ACHN (cell line): ENCODE measurements at regions not wholly inside any gene's neighbourhood (a gene's known extent, or its start where the extent isn't known, plus 50 kb on each side); places are given as distances from the start of the nearest gene placed in this dataset.

Experiments used
- DNase-seq: peaks from one replicate; pipeline ENCODE4 v3.0.0-alpha.2; 2015
- in situ Hi-C: cut with HindIII; loops from 2 replicates; pipeline ENCODE4 v1.10.0; 2017; ENCODE audit warnings: low sequenced_read_pairs, low pct_ligation_motif_present, low pct_unique_long_range_greater_than_20kb

DNA sequence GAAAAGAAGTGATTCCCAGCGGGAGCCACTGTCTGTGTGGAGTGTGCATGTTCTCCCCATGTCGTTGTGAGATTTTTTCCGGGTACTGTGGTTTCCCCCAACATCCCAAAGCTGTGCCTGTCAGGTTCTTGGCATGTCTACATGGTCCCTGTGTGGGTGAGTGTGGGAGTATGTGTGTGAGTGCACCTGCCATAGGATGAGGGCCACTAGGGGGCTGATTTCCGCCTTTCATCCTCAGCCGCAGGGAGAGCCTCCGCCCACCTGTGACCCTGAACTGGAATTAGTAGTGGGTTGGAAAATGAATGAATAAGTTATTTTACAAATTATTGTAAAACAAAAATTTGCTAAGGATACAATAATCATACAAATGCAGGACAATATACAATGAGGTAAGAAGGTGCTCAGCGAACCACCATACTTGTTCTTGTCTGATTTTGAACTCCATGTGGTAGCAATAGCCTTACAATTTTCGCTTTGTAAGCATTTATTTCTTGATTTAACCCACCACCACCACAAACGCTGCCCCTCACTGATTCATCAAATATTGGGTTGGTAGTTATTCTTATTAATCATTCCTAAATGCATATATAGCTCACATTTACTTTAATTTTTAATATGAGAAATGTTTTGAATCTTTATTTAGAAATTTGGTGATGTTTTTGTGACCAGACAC is 641.2 kb upstream of the VSTM2A start:
- no peak for DNase-seq
- in situ Hi-C loops = no loop called here

DNA sequence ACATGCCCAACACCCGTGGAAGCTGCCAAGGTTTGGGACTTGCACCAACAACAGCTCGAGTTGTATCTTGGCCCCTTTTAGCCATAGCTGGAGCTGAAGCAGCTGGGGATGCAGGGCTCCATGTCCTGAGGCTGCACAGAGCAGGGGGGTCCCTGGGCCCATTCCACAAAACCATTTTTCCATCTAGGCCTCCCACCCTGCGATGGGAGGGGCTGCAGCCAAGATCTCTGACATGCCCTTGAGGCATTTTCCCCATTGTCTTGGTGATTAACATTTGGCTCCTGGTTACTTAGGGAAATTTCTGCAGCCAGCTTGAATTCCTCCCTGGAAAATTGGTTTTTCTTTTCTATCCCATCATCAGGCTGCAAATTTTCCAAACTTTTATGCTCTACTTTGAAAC is 637.8 kb upstream of the VSTM2A start:
- DNase-seq = no peak
- in situ Hi-C loops = no loop called here

GRCh38 chr7:53917637-53918036 is 624.5 kb upstream of the VSTM2A start:
- DNase-seq = no peak
- in situ Hi-C loops = no loop called here

DNA sequence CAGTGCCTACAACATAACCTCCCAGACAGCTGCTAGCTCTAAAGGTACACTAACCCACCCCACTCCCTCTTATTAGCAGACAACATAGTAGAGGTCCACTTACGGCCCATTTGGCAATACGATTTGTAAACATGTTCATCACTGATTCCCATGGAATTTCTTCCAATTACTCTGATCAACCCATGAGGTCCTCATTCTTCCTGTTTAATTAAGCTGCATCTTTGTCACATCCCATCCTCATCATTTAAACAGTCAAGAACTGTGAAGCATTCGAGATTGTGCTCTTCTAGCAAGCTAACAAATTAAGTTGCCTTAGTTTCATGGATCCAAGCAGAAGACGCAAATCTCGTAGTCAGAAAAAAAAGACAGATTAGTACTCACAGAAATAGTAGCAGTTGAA is 622.2 kb upstream of the VSTM2A start:
- in situ Hi-C loops = no loop called here
- DNase-seq = no peak

- in situ Hi-C loops = no loop called here
- DNase-seq = no peak
These were observed 601.7 kb upstream of the VSTM2A start for GRCh38 chr7:53940483-53940882.

DNA sequence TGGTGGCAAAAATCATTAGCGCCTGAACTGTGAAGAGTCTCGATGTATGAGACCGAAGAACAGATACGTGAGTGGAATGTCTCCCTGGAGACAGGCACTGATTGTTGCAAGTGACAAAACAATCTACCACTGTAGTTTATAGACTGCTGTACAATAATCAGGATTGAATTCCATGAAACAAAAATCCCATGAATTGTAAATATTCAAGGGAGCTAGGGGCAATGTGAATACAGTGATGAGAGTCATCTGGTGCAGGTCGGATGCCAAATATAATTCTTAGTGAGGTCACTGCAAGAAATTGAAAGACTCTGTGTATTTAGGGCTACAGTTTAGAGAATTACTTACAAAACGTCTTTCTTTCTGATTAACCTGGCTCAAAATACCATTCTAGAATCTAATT is 594.4 kb upstream of the VSTM2A start:
- in situ Hi-C loops = no loop called here
- DNase-seq = no peak

DNA sequence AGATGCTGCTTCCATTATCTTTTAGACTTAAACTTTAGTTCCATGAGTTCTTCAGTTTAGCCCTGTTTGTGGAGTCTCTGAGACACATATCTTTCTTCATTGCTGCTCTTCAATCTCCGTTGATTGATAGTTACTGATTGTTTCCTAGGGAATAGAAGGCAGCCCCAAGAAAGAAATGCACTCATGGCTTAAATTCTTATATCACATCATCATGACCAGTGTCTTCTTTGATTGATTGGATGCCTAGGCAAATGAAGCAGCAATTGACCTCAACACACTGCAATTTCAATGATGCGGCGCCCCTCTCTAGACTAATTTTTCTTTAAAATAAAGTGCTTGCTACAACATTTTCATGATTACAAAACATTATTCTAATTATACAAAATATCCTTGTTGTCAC is 576.5 kb upstream of the VSTM2A start:
- in situ Hi-C loops = no loop called here
- DNase-seq = no peak

DNA sequence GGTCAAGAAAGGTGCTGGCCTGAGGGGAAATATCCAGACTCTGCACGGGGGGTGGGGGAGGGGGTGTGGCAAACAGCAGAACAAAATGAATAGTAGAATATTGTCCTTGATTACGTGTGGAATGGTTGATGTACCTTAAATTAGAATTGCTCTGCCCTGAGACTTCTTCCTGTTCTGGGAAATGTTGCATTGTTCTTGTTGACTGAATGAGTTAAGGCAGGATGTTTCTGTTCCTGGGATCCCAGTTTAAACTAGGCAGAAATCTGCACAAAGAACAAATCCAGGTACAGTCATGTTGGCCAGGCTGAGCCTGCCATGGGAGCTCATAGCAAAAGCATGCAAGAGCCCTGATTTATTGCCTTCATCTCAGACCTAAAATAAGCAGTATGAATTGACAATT is 558.7 kb upstream of the VSTM2A start:
- no peak for DNase-seq
- in situ Hi-C loops = no loop called here

DNA sequence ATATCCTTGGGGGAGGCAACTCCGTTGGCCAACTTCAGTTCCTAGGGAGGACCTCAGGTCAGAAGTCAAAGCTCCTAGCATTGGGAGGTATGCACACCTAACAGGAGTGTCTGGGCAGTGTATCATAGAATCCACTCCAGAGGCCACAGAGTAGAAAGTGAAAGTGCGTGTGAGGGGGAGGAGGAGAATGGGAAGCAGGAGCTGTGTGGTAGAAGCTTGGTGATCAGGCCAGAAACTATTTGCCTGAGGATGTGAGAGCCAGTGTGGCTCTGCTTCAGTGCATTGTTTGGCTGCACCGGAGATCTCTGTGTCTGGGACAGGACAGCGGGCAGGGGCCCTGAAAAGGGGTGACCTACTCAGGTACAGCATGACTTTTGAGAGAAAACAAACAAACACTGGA is 557.4 kb upstream of the VSTM2A start:
- peak; percentile 36 for DNase-seq
- in situ Hi-C loops = no loop called here

DNA sequence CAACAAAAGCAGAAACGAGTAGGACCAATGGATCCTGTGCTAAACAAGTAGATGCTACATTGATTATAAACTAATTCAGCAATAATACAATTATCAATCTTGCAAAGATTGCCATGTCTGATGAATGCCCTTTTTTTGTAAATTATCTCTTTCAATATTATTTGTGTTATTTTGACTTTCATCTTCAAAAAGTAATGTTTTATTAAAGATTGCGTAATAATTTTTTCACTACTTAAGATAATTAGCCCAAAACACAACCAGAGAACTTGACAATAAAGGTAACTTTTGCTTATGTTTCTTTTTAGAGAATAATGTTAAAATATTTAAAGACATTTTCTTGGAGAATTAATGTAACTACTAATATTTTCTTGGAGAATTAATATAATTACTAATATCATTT is 553.8 kb upstream of the VSTM2A start:
- in situ Hi-C loops = no loop called here
- no peak for DNase-seq

- in situ Hi-C loops = no loop called here
- no peak for DNase-seq
These were observed 549.0 kb upstream of the VSTM2A start for GRCh38 chr7:53993224-53993623.

DNA sequence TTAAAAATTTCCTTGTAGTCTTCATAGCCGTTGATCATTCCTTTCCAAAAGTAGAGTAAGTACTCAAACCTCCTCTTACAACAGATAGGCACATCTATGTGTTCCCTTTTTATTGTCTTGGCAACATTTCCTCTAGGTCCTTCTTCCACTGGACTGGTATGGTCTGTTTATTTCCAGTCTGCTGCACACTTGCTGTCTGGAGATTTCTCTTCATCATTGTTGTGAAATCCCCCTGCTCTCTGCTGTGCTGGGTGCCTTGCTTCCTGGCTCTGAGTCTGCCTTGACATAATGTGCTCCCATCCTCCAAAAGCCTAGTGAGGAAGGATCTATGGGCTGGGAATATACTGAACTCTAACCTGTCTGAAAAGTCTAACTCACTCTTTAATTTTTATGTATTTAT is 545.3 kb upstream of the VSTM2A start:
- in situ Hi-C loops = no loop called here
- DNase-seq = no peak

DNA sequence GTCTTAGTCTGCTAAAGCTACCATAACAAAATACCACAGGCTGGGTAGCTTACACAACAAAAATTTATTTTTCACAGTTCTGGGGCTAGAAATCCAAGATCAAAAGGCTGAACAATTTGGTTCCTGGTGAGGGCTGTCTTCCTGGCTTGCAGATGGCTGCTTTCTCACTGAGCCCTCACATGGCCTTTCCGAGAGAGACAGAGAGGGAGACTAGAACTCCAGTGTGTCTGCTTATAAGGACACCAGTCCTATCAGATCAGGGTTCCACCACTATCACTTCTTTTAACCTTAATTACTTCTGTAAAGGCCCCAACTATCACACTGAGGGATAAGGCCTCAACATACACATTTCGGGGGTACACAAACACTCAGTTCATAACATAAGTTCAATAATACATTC is 527.4 kb upstream of the VSTM2A start:
- DNase-seq = no peak
- in situ Hi-C loops = no loop called here

DNA sequence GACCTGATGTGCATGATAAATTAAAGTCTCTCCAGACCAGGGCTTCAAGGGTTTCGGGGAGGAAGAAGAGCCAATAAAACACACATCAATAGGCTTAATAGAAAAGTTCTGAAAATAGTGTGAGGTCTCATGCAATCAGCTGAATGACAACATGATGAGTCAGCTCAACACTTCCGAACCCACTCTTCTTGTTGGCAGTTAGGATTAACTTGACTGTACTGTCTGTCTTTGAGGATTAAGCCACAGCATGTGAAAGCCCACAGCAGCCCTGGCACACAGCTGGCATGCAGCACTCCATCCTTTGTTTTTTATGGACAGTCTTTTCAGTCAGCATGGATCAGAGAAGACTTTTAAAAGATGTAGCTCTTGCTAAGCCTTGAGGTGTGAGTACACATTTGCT is 526.9 kb upstream of the VSTM2A start:
- in situ Hi-C loops = no loop called here
- peak; percentile 47 for DNase-seq

- DNase-seq = no peak
- in situ Hi-C loops = no loop called here
These were observed 504.3 kb upstream of the VSTM2A start for GRCh38 chr7:54037873-54038272.

- DNase-seq = no peak
- in situ Hi-C loops = no loop called here
These were observed 481.5 kb upstream of the VSTM2A start for GRCh38 chr7:54060643-54061042.

DNA sequence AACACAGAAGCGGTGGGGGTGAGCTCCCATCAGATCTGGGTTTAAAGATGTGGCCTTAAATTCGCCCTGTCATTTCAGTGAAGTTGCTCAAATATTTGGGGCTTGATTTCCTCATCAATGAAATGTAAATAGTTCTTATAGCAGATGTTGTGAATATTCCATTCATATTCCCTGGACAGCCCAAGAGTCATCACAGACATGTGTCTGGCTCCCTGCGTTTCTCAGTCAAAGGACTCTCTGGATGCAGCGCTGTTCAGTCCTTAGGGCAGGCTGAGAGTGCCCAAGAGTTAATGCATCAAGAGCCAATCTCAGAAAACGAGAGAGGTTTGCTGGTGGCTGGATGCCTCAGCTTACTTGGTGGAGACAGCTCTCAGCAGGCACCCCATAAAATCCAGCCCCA is 475.5 kb upstream of the VSTM2A start:
- DNase-seq = no peak
- in situ Hi-C loops = no loop called here

- DNase-seq = no peak
- in situ Hi-C loops = no loop called here
These were observed 472.3 kb upstream of the VSTM2A start for GRCh38 chr7:54069843-54070242.

DNA sequence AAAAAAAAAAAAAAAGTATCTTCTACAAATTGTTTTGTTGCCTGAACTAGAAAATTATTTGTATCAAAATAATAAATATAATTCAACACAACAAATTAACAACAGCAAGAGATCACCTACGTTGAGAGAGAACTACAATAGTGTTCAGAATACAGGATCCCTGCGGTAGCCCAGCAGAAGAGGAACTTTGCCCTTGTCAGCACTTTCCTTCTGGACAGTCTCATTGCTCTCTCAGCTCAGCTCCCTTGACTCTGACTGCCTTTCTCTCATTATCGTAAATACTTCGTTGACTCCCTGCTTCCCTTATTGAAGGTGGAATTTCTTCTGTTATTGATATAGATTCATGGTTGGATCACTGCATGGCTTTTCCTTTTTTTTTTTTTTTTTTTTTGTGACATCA is 469.5 kb upstream of the VSTM2A start:
- no peak for DNase-seq
- in situ Hi-C loops = no loop called here

DNA sequence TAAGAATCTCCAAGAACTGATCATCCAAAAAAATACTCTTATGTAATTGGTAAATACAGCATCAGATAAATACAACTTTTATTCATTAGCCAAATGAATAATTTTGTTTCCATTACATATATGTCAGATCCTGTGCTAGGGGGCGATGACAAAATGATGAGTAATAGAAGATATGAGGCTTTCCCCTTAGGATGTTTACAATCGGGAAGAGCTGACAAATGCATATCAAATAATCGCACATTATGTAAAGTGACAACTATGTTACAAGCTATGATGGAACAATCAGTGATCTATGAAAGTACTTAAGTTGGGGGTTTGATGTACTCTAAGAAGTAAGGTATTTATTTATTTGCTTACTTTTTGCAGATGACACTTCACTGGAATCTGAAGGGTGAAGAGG is 465.6 kb upstream of the VSTM2A start:
- DNase-seq = no peak
- in situ Hi-C loops = no loop called here

GRCh38 chr7:54080525-54080924 is 461.6 kb upstream of the VSTM2A start:
- in situ Hi-C loops = no loop called here
- no peak for DNase-seq
